NCI-H2029 (cell line): ENCODE measurements at regions not wholly inside any gene's neighbourhood (a gene's known extent, or its start where the extent isn't known, plus 50 kb on each side); places are given as distances from the start of the nearest gene placed in this dataset.
A peak's percentile ranks its signal among the peaks of the same experiment; 100 is the strongest.
"Not testable (repeated sequence)": the region's sequence is repeated elsewhere in the genome, so short reads cannot be mapped to it uniquely, and the experiment has no call there.

Source experiments
- DNase-seq: peaks from one replicate; lab custom pipeline; 2025; lab: John Stamatoyannopoulos, UW

- DNase-seq: no peak
These were observed 139.3 kb downstream of the FAM76B start for GRCh38 chr11:95650276-95650675.

GRCh38 chr11:95647871-95648270, 141.7 kb downstream of the FAM76B start:
- DNase-seq: no peak

- no peak for DNase-seq
These were observed 142.2 kb downstream of the FAM76B start for GRCh38 chr11:95647355-95647754.

- peak; percentile 2 for DNase-seq
These were observed 148.1 kb downstream of the FAM76B start for GRCh38 chr11:95641495-95641894.

- DNase-seq: no peak
These were observed 151.1 kb downstream of the FAM76B start for GRCh38 chr11:95638501-95638900.

GRCh38 chr11:95625164-95625900, 164.2 kb downstream of the FAM76B start:
- no peak for DNase-seq

- DNase-seq: no peak
These were observed 173.3 kb downstream of the FAM76B start for GRCh38 chr11:95616256-95616804.

GRCh38 chr11:95611827-95612226, 177.8 kb downstream of the FAM76B start:
- no peak for DNase-seq

GRCh38 chr11:95610185-95610584, 179.4 kb downstream of the FAM76B start:
- DNase-seq: not testable (repeated sequence)

GRCh38 chr11:95608093-95608492, 181.5 kb downstream of the FAM76B start:
- DNase-seq: no peak

- no peak for DNase-seq
These were observed 182.8 kb downstream of the FAM76B start for GRCh38 chr11:95606824-95607223.

GRCh38 chr11:95605271-95605940, 184.2 kb downstream of the FAM76B start:
- no peak for DNase-seq

- DNase-seq: no peak
These were observed 189.5 kb downstream of the FAM76B start for GRCh38 chr11:95599959-95600586.

GRCh38 chr11:95595973-95596489, 193.6 kb downstream of the FAM76B start:
- no peak for DNase-seq

GRCh38 chr11:95595541-95595940, 194.0 kb downstream of the FAM76B start:
- no peak for DNase-seq

- DNase-seq: no peak
These were observed 196.5 kb downstream of the FAM76B start for GRCh38 chr11:95593111-95593510.

- no peak for DNase-seq
These were observed 197.1 kb downstream of the FAM76B start for GRCh38 chr11:95592471-95592870.

- DNase-seq: no peak
These were observed 199.5 kb downstream of the FAM76B start for GRCh38 chr11:95589893-95590612.

GRCh38 chr11:95588821-95589220, 200.8 kb downstream of the FAM76B start:
- no peak for DNase-seq

GRCh38 chr11:95586661-95587060, 202.9 kb downstream of the FAM76B start:
- no peak for DNase-seq

GRCh38 chr11:95586155-95586554, 203.4 kb downstream of the FAM76B start:
- DNase-seq: no peak

GRCh38 chr11:95585752-95586077, 203.9 kb downstream of the FAM76B start:
- DNase-seq: no peak
